GM21390 (cell line): ENCODE measurements at regions not wholly inside any gene's neighbourhood (a gene's known extent, or its start where the extent isn't known, plus 50 kb on each side); places are given as distances from the start of the nearest gene placed in this dataset.
"Not testable (repeated sequence)": the region's sequence is repeated elsewhere in the genome, so short reads cannot be mapped to it uniquely, and the experiment has no call there.

ENCODE experiments used
- ATAC-seq: cut with Tn5 transposase; IDR thresholded peaks from one replicate; pipeline ENCODE4 v1.9.1; 2021; ENCODE audit not compliant: unreplicated experiment

DNA sequence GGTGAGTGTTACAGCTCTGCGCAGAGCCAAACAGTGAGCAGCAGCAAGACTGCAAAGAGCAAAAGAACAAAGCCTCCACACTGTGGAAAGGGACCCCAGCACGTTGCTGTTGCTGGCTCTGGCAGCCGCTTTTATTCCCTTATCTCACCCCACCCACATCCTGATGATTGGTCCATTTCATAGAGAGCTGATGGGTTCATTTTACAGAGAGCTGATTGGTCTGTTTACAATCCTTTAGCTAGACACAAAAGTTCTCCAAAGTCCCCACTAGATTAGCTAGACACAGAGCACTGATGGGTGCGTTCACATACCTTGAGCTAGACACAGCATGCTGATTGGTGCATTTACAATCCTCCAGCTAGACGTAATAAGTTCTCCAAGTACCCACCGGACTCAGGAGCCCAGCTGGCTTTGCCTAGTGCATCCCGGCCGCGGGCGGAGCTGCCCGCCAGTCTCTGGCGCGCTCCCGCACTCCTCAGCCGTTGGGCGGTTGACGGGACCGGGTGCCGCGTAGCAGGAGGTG is 291.4 kb upstream of the PRSS16 start:
- not testable (repeated sequence) for ATAC-seq

DNA sequence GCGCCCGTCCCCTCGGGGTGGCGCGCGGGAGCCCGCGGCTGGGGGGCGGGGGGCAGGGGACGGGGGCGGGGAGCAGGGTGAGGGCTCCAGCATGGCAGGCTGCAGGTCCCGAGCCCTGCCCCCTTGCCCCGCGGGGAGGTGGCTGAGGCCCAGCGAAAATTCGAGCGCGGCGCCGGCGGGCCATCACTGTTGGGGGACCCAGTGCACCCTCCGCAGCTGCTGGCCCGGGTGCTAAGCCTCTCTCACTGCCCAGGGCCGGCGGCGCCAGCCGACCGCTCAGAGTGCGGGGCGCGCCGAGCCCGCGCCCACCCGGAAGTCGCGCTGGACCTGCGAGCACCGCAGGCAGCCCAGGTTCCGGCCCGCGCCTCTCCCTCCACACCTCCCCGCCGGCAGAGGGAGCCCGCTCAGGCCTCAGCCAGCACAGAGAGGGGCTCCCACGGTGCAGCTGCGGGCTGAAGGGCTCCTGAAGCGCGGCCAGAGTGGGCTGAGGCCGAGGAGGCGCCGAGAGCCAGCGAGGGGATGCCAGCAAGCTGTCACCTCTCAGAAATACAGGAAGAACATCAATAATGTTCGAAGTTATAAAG is 290.8 kb upstream of the PRSS16 start:
- ATAC-seq = not testable (repeated sequence)

DNA sequence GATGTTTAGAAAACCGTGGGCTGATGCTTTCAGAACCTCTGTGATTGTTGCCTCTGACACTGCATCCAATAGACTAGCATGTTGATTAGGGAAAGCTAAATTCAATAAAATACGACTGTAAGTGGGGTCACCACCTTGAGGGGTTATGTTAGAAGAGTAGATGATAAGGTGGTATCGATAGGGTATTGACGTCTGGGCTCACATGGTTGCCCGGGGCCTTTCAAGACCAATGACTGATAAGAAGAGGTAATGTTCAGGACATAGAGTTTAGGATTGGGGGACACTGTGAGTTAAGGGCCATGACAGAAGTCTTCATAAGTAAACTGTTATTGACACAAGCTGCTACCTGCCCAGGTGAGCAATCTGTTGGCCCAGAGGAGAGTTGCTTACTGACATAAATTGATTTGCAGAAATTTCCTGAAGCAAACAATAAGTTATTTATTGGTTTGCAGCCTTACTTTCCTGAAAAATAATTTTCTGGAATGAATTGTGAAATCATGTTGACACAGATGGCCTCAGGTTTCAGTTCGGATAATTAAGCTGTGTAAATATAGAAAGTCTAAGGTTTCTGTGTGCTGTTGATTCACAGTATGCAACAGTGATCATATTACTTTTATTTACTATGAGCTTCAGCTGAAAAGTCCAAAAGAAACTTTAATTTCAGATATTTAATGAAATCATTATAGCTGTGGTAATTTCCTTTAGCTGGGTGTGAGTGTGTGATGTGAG is 289.9 kb upstream of the PRSS16 start:
- not testable (repeated sequence) for ATAC-seq

DNA sequence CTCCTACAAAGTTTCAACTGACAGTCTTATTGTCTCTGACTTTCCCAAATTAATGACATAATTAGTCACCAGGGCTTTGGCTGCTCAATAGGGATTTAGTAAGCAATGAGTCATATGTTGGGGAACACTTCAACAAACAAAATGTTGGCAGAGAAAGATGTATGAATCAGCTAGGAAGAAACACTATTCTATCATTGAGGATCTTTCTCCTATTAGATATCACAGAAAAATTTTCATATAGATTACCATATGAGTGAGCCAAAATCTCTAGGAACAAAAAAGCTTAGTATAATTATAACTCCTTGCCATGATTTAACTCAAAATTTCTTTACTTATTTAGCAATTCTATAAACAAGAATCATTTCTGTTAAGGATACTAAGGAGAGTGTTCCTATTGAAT is 286.3 kb upstream of the PRSS16 start:
- ATAC-seq = not testable (repeated sequence)

DNA sequence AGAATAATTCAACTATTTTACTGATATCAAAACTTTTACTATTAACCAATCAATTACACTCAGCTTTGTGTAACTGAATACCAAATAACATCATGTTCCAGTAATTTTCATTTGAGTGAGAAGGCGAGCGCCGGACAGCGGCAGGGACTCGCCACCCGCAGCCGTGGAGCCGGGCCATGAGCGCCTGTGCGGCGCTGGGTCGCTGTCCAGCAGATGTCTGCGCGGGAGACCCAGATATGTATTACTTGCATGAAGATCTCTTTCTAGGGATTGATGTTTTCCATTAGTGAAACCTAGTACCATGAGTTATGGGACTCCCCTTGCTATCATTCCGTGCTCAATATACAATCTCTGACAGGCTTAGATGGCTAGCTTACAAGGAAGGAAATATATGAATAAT is 245.1 kb upstream of the PRSS16 start:
- no peak for ATAC-seq

DNA sequence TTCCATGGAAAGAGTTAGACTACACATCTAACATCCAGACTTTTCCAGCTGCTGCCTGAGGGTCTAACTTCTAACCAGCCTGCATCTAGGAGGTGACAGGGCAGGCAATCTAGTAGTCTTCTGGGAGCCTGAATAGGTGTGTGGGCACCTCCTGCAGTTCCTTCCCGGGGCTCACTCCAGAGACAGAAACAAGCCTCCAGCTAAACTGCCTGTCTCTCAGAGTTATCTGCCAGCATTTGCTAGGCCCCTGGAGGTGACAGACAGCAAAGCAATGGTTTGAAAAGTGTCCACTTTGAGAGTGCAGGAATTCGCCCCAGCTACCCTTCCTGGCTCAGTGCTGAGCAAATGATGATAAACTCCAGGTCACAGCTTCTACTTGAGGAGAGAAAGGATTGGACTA is 240.5 kb upstream of the PRSS16 start:
- no peak for ATAC-seq

DNA sequence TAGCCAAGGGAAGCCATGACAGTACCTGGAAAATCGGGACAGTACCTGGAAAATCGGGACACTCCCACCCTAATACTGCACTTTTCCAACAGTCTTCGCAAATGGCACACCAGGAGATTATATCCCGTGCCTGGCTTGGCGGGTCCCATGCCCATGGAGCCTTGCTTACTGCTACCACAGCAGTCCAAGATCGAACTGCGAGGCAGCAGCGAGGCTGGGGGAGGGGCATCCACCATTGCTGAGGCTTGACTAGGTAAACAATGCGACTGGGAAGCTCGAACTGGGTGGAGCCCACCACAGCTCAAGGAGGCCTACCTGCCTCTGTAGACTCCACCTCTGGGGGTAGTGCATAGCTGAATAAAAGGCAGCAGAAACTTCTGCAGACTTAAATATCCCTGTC is 238.9 kb upstream of the PRSS16 start:
- ATAC-seq = not testable (repeated sequence)

DNA sequence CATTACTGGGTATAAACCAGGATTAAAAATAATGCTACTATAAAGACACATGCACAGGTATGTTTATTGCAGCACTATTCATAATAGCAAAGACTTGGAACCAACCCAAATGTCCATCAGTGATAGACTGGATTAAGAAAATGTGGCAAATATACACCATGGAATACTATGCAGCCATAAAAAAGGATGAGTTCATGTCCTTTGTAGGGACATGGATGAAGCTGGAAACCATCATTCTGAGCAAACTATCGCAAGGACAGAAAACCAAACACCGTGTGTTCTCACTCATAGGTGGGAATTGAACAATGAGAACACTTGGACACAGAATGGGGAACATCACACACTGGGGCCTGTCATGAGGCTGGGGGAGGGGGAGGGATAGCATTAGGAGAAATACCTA is 233.4 kb upstream of the PRSS16 start:
- ATAC-seq = not testable (repeated sequence)

DNA sequence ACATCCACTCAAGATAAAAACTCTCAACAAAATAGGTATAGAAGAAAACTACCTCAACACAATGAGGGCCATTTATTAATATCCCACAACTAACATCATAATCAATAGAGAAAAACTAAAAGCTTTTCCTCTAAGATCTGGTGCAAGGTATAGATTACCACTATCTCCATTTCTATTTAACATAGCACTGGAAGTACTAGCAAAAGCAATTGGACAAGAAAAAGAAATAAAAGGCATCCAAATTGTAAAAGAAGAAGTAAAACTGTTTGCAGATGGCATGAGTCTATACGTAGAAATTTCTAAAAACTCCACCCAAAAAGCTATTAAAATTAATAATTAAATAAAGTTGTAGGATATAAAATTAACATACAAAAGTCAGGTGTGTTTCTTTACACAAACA is 230.8 kb upstream of the PRSS16 start:
- no peak for ATAC-seq

DNA sequence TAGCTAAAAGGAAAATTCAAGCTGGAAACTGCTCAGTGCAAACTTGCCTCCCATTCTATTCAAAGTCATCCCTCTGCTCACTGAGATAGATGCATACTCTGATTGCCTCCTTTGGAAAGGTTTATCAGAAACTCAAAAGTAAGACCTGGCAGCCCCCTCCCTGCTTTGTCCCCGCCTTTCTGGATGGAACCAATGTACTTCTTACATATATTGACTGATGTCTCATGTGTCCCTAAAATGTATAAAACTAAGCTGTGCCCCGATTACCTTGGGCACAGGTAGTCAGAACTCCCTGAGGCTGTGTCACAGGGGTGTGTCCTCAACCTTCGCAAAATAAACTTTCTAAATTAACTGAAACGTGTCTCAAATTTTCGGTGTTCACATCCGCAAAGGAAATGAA is 229.1 kb upstream of the PRSS16 start:
- not testable (repeated sequence) for ATAC-seq

DNA sequence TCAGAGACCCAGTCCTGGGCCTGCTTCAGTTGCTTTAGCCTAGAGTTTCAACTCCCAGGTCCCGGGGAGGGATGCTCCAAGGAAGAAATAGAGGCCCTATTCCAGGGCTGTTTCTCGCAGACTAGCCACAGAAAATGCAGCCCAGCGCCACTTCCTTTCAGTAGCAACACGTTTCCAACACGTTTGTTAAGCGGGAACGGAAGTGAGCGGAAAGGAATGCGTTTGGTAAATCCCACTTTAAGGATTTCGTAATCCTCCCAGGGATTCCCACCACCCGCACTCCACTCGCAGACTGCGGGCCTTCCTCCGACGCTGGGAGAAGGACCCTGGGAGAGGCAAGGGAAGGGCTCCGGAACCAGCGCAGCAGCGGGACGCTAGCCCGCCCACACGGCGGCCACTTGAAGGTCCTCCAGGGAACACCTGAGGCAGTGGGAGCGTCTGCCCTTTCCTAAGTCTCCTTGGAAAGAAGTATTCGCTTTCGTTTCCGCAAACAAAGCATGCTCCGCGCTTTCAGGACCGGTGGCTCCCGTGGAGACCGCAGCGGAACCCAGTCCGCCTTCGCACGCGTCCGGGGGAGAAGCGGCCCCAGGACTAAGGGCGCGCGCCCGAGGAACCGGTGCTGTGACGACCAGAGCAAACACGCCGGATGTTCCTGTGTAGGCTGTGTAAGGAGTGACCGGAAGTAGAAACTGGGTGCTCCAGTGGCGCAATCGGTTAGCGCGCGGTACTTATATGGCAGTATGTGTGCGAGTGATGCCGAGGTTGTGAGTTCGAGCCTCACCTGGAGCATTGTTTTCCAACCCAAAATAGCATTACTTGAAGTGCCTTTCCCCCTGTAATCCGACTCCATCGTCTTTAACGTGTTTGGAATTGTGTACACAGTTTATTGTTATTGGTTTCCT is 227.6 kb upstream of the PRSS16 start:
- ATAC-seq = peak; percentile 74

DNA sequence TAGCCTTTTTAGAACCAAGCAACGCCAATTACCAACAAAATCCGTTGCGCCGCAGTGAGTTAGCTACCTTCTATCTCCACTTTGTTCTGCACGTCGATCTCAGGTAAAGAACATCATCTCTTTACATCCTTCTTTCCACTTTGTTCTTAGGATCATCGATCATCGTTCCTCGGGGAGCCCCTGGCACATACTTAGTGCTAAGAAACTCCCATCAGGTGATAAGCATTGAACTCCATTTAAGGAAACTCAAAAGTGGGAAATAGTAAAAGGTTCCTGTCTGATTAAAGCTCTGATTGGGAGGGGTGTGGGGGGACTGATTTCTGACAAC is 227.0 kb upstream of the PRSS16 start:
- ATAC-seq = no peak

DNA sequence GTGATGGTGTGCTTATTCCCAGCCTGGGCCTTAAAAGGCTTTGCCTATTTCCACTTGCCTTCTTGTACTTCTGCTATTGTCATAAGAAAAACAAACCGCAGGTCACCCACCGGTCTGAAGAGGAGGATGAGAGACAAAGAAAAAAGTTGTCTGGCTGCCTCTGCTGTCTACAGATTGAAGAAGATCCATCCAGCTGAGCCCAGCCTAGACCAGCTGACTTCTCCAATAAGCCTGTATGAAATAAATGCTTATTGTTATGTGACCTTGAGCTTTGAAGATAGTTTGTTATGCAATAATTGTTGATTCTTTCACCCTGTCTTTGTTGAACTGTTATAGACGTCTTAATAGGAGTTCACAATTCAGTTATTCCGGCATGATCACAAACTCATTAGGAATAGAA is 223.8 kb upstream of the PRSS16 start:
- ATAC-seq = no peak

DNA sequence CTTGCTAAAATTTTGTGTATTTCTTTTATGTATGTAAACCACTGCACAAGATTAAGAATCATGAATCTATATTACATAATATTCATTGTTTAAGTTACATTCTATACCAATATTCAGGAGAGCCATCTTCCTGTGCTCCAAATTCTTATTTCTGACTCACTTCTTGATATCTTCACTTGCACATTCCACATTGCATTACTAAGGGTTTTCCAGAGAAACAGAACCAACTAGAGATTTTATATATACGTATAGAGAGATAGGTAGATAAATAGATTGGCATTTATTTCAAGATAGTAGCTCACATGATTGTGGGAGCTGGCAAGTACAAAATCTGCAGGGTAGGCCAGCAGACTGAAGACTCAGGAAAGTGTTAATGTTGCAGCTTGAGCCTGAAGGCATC is 222.2 kb upstream of the PRSS16 start:
- ATAC-seq = no peak

DNA sequence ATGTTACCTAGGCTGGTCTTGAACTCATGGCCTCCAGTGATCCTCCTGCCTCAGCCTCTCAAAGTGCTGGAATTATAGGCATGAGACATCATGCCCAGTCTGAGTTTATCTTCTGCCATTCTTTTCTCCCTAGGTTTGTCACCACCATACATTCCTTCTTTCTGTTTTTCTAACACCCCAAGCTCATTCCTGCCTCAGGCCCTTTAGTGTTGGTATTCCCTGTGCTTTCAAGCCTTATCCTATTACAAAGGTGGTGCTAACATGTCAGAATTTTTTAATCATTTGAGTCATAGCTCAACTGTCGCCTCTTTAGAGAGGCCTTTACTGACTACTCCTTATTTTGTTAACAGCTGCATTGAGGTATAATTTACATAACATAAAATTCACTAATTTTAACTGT is 221.1 kb upstream of the PRSS16 start:
- no peak for ATAC-seq

DNA sequence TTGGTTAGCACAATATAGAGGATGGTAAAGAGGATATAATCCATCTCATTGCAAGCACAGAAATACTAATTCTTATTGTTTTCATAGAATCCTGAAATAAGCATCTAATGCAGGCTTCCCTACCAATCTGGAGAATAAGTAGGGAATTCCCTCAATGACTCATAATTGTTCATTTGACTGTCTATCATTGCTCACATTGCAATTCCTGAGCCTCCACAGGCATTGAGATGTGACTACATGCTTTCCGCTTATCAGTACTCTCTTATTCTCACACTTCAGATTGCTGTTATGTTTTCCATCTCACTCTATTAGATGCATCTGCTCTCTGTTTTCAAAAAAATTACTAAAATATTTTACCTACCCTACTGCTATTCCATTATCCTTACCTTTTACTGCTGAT is 216.2 kb upstream of the PRSS16 start:
- no peak for ATAC-seq

DNA sequence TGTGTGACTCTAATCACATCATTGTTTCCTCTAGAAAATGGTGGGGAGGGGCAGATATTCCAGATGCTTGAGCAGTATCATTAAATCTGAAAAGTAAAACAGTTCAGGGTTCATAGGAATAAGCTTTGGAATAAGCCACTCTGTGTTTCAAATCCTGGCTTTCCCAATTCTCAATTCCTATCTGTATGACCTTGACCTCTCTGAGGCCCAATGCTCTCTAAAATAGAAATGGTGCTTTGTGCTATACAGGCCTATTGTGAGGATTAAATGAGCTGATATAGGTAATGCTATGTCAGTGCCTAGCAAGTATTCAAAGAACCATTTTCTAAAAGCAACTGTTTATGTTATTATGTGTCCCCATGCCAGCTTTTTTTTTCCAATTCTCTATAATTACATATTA is 209.0 kb upstream of the PRSS16 start:
- no peak for ATAC-seq

DNA sequence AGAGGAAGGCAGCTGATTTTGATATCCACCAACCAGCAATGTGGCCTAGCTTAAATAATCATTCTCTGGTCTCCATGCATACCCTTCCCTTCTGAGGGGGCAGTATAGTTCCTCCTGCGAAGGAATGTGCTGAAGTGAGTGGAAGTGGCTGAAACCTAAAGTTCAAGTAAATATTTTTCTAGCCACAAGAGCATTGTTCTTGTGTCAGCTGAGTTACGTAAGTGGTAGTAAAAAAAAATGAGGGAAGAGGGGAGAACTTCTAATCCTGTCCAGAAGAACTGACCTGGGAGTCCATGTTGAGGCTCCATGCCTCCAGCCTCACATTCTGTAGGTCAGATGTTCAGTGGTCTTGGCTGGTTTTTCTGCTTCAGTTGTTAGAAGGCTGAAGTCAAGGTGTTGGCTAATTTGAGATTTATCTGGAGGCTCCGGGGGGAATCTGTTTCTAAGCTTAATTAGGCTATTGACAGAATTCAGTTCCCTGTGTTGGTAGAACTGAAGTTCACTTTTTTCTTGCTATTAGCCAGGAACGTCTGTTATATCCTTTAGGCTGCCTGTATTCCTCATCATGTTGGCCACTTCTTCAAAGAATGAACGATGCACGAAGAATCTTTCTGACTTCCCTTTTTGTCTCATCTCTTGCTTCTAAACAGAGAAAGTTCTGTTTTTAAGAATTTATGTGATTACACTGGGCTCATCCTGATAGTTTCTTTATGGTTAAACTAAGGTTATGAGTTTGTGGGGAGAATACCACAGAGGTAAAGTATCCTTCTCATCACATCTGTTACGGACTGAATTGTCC is 207.1 kb upstream of the PRSS16 start:
- no peak for ATAC-seq

DNA sequence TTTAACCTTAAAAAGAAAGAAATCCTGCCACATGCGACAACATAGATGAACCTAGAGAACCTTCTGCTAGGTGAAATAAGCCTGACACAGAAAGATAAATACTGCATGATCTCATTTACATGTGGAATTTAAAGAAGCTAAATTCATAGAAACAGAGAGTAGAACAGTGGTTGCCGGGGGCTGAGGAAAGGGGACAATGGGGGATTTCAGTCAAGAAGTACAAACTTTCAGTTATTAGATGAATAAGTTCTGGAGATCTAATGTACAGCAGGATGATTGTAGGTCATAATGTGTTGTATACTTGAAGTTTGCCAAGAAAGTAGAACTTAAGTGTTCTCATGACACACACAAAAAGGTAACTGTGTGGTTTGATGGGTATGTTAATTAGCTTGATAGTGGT is 204.3 kb upstream of the PRSS16 start:
- no peak for ATAC-seq

DNA sequence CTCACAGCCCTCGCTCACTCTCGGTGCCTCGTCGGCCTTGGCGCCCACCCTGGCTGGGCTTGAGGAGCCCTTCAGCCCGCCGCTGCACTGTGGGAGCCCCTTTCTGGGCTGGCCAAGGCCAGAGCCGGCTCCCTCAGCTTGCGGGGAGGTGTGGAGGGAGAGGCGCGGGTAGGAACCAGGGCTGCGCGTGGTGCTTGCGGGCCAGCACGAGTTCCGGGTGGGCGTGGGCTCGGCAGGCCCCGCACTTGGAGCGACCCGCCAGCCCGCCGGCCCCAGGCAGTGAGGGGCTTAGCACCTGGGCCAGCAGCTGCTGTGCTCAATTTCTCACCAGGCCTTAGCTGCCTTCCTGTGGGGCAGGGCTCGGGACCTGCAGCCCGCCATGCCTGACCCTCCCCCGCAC is 202.4 kb upstream of the PRSS16 start:
- ATAC-seq = not testable (repeated sequence)

DNA sequence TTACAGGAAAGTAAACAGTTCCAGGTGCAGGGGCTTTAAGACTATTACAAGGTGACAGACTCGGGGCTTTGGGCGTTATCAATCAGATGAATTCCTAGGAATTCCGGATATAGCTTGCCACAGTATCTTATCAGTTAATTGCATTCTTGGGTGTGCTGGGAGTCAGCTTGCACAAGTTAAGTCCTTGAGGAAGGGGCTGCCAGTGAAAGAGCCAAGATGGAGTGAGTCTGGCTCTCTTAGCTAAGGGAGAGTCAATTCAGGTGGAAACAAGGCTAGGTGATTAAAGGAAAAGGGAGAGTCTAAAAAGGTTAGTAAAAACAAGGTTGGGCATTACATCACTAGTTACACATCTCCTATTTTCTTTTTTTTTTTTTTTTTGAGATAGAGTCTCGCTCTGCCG is 199.8 kb upstream of the PRSS16 start:
- not testable (repeated sequence) for ATAC-seq
